ENCODE measurements at regions not wholly inside any gene's neighbourhood (a gene's known extent, or its start where the extent isn't known, plus 50 kb on each side); places are given as distances from the start of the nearest gene placed in this dataset.

- no peak overlapping the region for H3K4me3 ChIP-seq (ENCODE audit: low read depth, low read length)
- ChIA-PET CTCF (interaction anchor here (0.9 to 1.0 kb wide), 4 partner anchors 12 to 323 kb away, joined by 3 to 5 read pairs (median 4); no protein-coding TSS in a partner anchor), POLR2A (no interaction called here)
- TF ChIP-seq CTCF (IDR thresholded peaks at IDR 0.05; ENCODE audit: insufficient read depth, low read length, missing control alignments), result no peak
- no peak for DNase-seq (ENCODE audit: low read depth, low spot score)
These were observed 60.2 kb upstream of the TMEM244 start for GRCh38 chr6:129921169-129921817.

DNA sequence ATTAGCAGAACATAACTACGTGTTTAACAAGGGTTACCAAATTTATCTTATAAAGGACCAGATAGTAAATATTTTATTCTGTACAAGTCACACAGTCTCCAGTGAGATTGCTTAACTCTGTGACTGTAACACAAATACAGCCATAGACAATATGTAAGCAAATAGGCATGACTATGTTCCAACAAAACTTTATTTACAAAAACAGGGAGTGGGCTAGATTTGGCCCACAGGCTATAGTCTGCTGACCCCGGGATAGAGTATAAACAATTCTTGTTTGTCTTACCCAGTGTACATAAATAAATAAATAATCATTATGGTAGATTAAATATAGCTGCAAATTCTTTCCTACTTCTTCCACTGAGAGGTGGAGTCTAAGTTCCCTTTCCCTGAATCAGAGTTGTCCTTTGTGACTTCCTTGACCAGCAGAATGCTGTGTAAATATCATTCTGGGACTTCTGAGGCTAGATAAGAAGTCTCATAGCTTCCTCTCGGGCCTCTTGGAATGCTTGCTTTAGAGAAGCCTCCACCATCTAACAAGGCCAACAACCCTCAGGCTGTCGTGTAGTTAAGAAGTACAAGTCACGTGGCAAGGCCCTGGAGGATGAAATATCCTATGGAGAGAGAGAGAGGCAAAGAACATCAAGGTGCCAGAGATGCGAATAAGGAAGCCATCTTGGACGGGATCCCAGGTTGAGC lies 59.1 kb upstream of the TMEM244 start:
- no peak for DNase-seq (ENCODE audit: low read depth, low spot score)
- CTCF ChIA-PET, result interaction anchor here (1.0 to 1.6 kb wide), 3 partner anchors 25 to 145 kb away, joined by 3 to 4 read pairs (median 4); no protein-coding TSS in a partner anchor
- no peak overlapping the region for H3K4me3 ChIP-seq (ENCODE audit: low read depth, low read length)
- POLR2A ChIA-PET, result interaction anchor here (0.5 kb wide), 1 partner anchor 129 kb away, joined by 3 read pairs; no protein-coding TSS in a partner anchor
- no peak for TF ChIP-seq CTCF (IDR thresholded peaks at IDR 0.05; ENCODE audit: insufficient read depth, low read length, missing control alignments)

- H3K4me3 ChIP-seq (ENCODE audit: low read depth, low read length), result no peak overlapping the region
- TF ChIP-seq CTCF (IDR thresholded peaks at IDR 0.05; ENCODE audit: insufficient read depth, low read length, missing control alignments), result no peak
- CTCF ChIA-PET, result no interaction called here
- DNase-seq (ENCODE audit: low read depth, low spot score), result no peak
- POLR2A ChIA-PET, result no interaction called here
These were observed 50.6 kb upstream of the TMEM244 start for GRCh38 chr6:129911732-129912131.

Measured in AG04449 (cell line).